H9 (cell line): ENCODE measurements at regions not wholly inside any gene's neighbourhood (a gene's known extent, or its start where the extent isn't known, plus 50 kb on each side); places are given as distances from the start of the nearest gene placed in this dataset.

Source experiments
- DNase-seq: peaks from one replicate; pipeline ENCODE4 v3.0.0-alpha.2; 2017
- H2AFZ ChIP-seq: one replicate; pipeline ENCODE4 v1.6.1; 2013; ENCODE audit warnings: mild to moderate bottlenecking, low read length, control low read depth, moderate library complexity
- H2AK5ac ChIP-seq: 2 replicates; pipeline ENCODE4 v1.6.1; 2013; ENCODE audit warnings: low read length, control low read depth, mixed read lengths; ENCODE audit not compliant: insufficient read length
- H2BK120ac ChIP-seq: one replicate; pipeline ENCODE4 v1.6.1; 2013; ENCODE audit warnings: low read depth, mild to moderate bottlenecking, low read length, control low read depth, inconsistent platforms; ENCODE audit not compliant: poor library complexity, severe bottlenecking
- H2BK12ac ChIP-seq: 2 replicates; pipeline ENCODE4 v1.6.1; 2013; ENCODE audit warnings: low read length, control low read depth, mixed read lengths, low read depth; ENCODE audit not compliant: insufficient read length
- H2BK15ac ChIP-seq: 2 replicates; pipeline ENCODE4 v1.6.1; 2013; ENCODE audit warnings: low read depth, low read length, control low read depth
- H2BK20ac ChIP-seq: one replicate; pipeline ENCODE4 v1.6.1; 2013; ENCODE audit warnings: low read depth, mild to moderate bottlenecking, low read length, control low read depth, inconsistent platforms; ENCODE audit not compliant: poor library complexity, severe bottlenecking
- H2BK5ac ChIP-seq: 2 replicates; pipeline ENCODE4 v1.6.1; 2013; ENCODE audit warnings: low read length, control low read depth, mixed read lengths; ENCODE audit not compliant: insufficient read length
- H3K14ac ChIP-seq: 2 replicates; pipeline ENCODE4 v1.6.1; 2013; ENCODE audit warnings: low read length, control low read depth; ENCODE audit not compliant: insufficient read depth
- H3K18ac ChIP-seq: 2 replicates; pipeline ENCODE4 v1.6.1; 2013; ENCODE audit warnings: low read depth, mild to moderate bottlenecking, mixed read lengths, low read length, control low read depth; ENCODE audit not compliant: insufficient read length
- H3K23ac ChIP-seq: 2 replicates; pipeline ENCODE4 v1.6.1; 2013; ENCODE audit warnings: low read length, control low read depth, mixed read lengths, low read depth; ENCODE audit not compliant: insufficient read length
- H3K23me2 ChIP-seq: 2 replicates; pipeline ENCODE4 v1.6.1; 2013; ENCODE audit warnings: low read depth, mild to moderate bottlenecking, mixed read lengths, low read length, control low read depth; ENCODE audit not compliant: insufficient read length, poor library complexity, severe bottlenecking
- H3K27ac ChIP-seq: 2 replicates; pipeline ENCODE4 v1.5.1; 2013; ENCODE audit warnings: low read length, control low read depth, mixed read lengths, low read depth; ENCODE audit not compliant: insufficient read length
- H3K27me3 ChIP-seq: 2 replicates; pipeline ENCODE4 v1.6.1; 2013; ENCODE audit warnings: low read length, control low read depth, inconsistent platforms; ENCODE audit not compliant: insufficient read depth
- H3K4ac ChIP-seq: 2 replicates; pipeline ENCODE4 v1.6.1; 2013; ENCODE audit warnings: low read depth, mild to moderate bottlenecking, control low read depth, inconsistent platforms, low read length, moderate library complexity
- H3K4me1 ChIP-seq: 2 replicates; pipeline ENCODE4 v1.6.1; 2013; ENCODE audit warnings: low read length, control low read depth, inconsistent platforms; ENCODE audit not compliant: insufficient read depth
- H3K4me2 ChIP-seq: 2 replicates; pipeline ENCODE4 v1.6.1; 2013; ENCODE audit warnings: low read length, control low read depth, mixed read lengths; ENCODE audit not compliant: insufficient read length, insufficient read depth
- H3K56ac ChIP-seq: 2 replicates; pipeline ENCODE4 v1.6.1; 2013; ENCODE audit warnings: low read depth, mild to moderate bottlenecking, mixed read lengths, low read length, control low read depth; ENCODE audit not compliant: insufficient read length
- H3K79me1 ChIP-seq: 2 replicates; pipeline ENCODE4 v1.6.1; 2013; ENCODE audit warnings: low read depth, mild to moderate bottlenecking, moderate library complexity, low read length, control low read depth, inconsistent platforms; ENCODE audit not compliant: insufficient read depth, poor library complexity, severe bottlenecking
- H3K79me2 ChIP-seq: 2 replicates; pipeline ENCODE4 v1.6.1; 2013; ENCODE audit warnings: low read length, control low read depth, inconsistent platforms; ENCODE audit not compliant: insufficient read depth
- H3K9ac ChIP-seq: 2 replicates; pipeline ENCODE4 v1.6.1; 2013; ENCODE audit warnings: low read length, control low read depth, mixed read lengths; ENCODE audit not compliant: insufficient read length; ENCODE audit errors: extremely low read depth
- H3K9me3 ChIP-seq: one replicate; pipeline ENCODE4 v1.6.1; 2013; ENCODE audit warnings: low read depth, low read length, inconsistent platforms; ENCODE audit not compliant: control insufficient read depth
- H3T11ph ChIP-seq: one replicate; pipeline ENCODE4 v1.6.1; 2013; ENCODE audit warnings: mild to moderate bottlenecking, low read length, control low read depth, inconsistent platforms
- H4K20me1 ChIP-seq: one replicate; pipeline ENCODE4 v1.6.1; 2013; ENCODE audit not compliant: control insufficient read depth, insufficient read length, insufficient read depth
- H4K5ac ChIP-seq: 2 replicates; pipeline ENCODE4 v1.6.1; 2013; ENCODE audit warnings: low read depth, mild to moderate bottlenecking, mixed read lengths, low read length, control low read depth; ENCODE audit not compliant: insufficient read length
- H4K8ac ChIP-seq: replicated peaks from 2 replicates; pipeline ENCODE4 v1.6.1; 2013; ENCODE audit warnings: low read length, control low read depth, mixed read lengths, low read depth; ENCODE audit not compliant: insufficient read length
- H4K91ac ChIP-seq: 2 replicates; pipeline ENCODE4 v1.6.1; 2013; ENCODE audit warnings: low read depth, mild to moderate bottlenecking, moderate library complexity, mixed read lengths, low read length, control low read depth; ENCODE audit not compliant: insufficient read length
- H3K27ac Mint-ChIP-seq, 3 experiments: 2 replicates in 2 of 3; 3 replicates in 1 of 3; pipeline ENCODE4 v1.8.0; 2020 to 2021; ENCODE audit warnings: mixed read lengths in 3 of 3, mild to moderate bottlenecking in 1 of 3, moderate library complexity in 1 of 3
- H3K27me3 Mint-ChIP-seq: 2 replicates; pipeline ENCODE4 v1.8.0; 2021; ENCODE audit warnings: low read depth, mild to moderate bottlenecking, moderate library complexity, mixed read lengths
- H3K36me3 Mint-ChIP-seq, 3 experiments: 2 replicates in 2 of 3; 3 replicates in 1 of 3; pipeline ENCODE4 v1.8.0; 2020 to 2021; ENCODE audit warnings: low read depth in 3 of 3, mixed read lengths in 3 of 3; ENCODE audit not compliant: insufficient read depth in 1 of 3
- H3K4me1 Mint-ChIP-seq, 2 experiments: 2 replicates each; pipeline ENCODE4 v1.8.0; 2020; ENCODE audit warnings: mixed read lengths in 2 of 2
- H3K4me3 Mint-ChIP-seq, 2 experiments: 2 replicates in 1 of 2; 3 replicates in 1 of 2; pipeline ENCODE4 v1.8.0; 2020 to 2021; ENCODE audit warnings: mild to moderate bottlenecking in 2 of 2, mixed read lengths in 2 of 2, moderate library complexity in 1 of 2
- H3K9me3 Mint-ChIP-seq, 2 experiments: 2 replicates in 1 of 2; 3 replicates in 1 of 2; pipeline ENCODE4 v1.8.0; 2020; ENCODE audit warnings: mild to moderate bottlenecking in 2 of 2, mixed read lengths in 2 of 2, moderate library complexity in 1 of 2
- CTCF ChIP-seq: fragments of 200-600 bp; sonication (generic); conservative IDR thresholded peaks from 3 replicates; pipeline ENCODE4 v1.8.0; 2021; ENCODE audit warnings: antibody characterized with exemption, mild to moderate bottlenecking
- WGBS: extraction: QIAGEN DNeasy Blood & Tissue Kit; methylation state at CpG from one replicate; pipeline ENCODE4 v1.1.7; 2013; ENCODE audit warnings: missing lambda C conversion rate, low lambda C conversion rate, mixed read lengths; ENCODE audit not compliant: insufficient read length; ENCODE audit errors: extremely low coverage; 5-methylcytosine and 5-hydroxymethylcytosine counted together

- Histone ChIP-seq H3K4me1 (no peaks in the 10 kb centered on the region; the same call in 1 of the 2 replicates), H3K4ac (no peak overlapping the region), H3K27ac (no peak overlapping the region), H3K14ac (no peak overlapping the region), H3K9ac (no peak overlapping the region), H2BK15ac (no peak overlapping the region), H3K79me2 (no peaks in the 10 kb centered on the region), H3K23ac (no peak overlapping the region), H4K91ac (no peak overlapping the region), H4K8ac (no peak overlapping the region), H2BK20ac (no peak overlapping the region), H4K20me1 (no peaks in the 10 kb centered on the region), H3K23me2 (no peaks in the 10 kb centered on the region), H3K56ac (no peak overlapping the region), H4K5ac (no peak overlapping the region), H2AFZ (no peak overlapping the region), H2AK5ac (no peak overlapping the region), H3K27me3 (no peaks in the 10 kb centered on the region), H2BK5ac (no peak overlapping the region), H3K79me1 (no peaks in the 10 kb centered on the region), H3K4me2 (no peak overlapping the region), H3K18ac (no peak overlapping the region), H2BK12ac (no peak overlapping the region), H3T11ph (no peak overlapping the region), H3K9me3 (no peaks in the 10 kb centered on the region), H2BK120ac (no peak overlapping the region)
- H3K9me3 Mint-ChIP-seq: no peaks in the 10 kb centered on the region
- no peak overlapping the region for H3K4me3 Mint-ChIP-seq
- H3K4me1 Mint-ChIP-seq: peaks cover 46 to 50% of the 10 kb centered on the region in 2 experiments
- no peak for DNase-seq
- peaks cover 17% of the 10 kb centered on the region for H3K27me3 Mint-ChIP-seq
- no peak for TF ChIP-seq CTCF
- H3K27ac Mint-ChIP-seq: peak overlapping the region in 1 of 3 experiments; percentile 19; a peak in 1 of 7 replicates
- no CpG with 5 or more reads among the region's 6 CpGs for WGBS
- H3K36me3 Mint-ChIP-seq: no peaks in the 10 kb centered on the region
These were observed 201.6 kb downstream of the RHOU start for GRCh38 chr1:228936881-228937280.
